Peyer's patch (tissue), 4 donors: ENCODE measurements at regions not wholly inside any gene's neighbourhood (a gene's known extent, or its start where the extent isn't known, plus 50 kb on each side); places are given as distances from the start of the nearest gene placed in this dataset.
"Not testable (repeated sequence)": the region's sequence is repeated elsewhere in the genome, so short reads cannot be mapped to it uniquely, and the experiment has no call there.

Experiments used
- DNase-seq, 3 donors: peaks; one replicate each; pipeline ENCODE4 v3.0.0-alpha.2; 2017 to 2019
- H3K27ac ChIP-seq, 4 donors: fragments of 200-600 bp; sonication (generic); one replicate each; pipeline ENCODE4 v1.5.1; 2016 to 2019
- H3K27me3 ChIP-seq, 2 donors: fragments of 200-600 bp; sonication (generic); one replicate each; pipeline ENCODE4 v1.5.1; 2019
- H3K36me3 ChIP-seq, 3 donors: fragments of 200-600 bp; sonication (generic); one replicate each; pipeline ENCODE4 v1.5.1; 2016 to 2019
- H3K4me1 ChIP-seq, 4 donors: fragments of 200-600 bp; sonication (generic); one replicate each; pipeline ENCODE4 v1.5.1; 2016 to 2019
- H3K4me3 ChIP-seq, 4 donors: fragments of 200-600 bp; sonication (generic); 1 replicate in 3 of 4; 2 replicates in 1 of 4; pipeline ENCODE4 v1.5.1; 2016 to 2019; ENCODE audit warnings: mild to moderate bottlenecking in 1 of 4
- H3K9me3 ChIP-seq, 4 donors: fragments of 200-600 bp; sonication (generic); one replicate each; pipeline ENCODE4 v1.5.1; 2016 to 2019; ENCODE audit warnings: mild to moderate bottlenecking in 1 of 4
- CTCF ChIP-seq, 6 experiments: fragments of 450-650 bp in 4 of 6; fragments of 200-600 bp in 2 of 6; sonication (generic) in 1 of 6; IDR thresholded peaks; one replicate each; pipeline ENCODE4 v1.5.1; 2017 to 2019; ENCODE audit warnings: antibody characterized with exemption in 6 of 6, mild to moderate bottlenecking in 3 of 6, moderate library complexity in 1 of 6
- POLR2A ChIP-seq, 2 donors: fragments of 450-650 bp; IDR thresholded peaks; one replicate each; pipeline ENCODE4 v1.5.1; 2017; ENCODE audit warnings: antibody characterized with exemption in 2 of 2, mild to moderate bottlenecking in 2 of 2, moderate library complexity in 2 of 2

- Histone ChIP-seq H3K36me3 (no peaks in the 10 kb centered on the region), H3K27ac (no peak overlapping the region), H3K4me1 (no peaks in the 10 kb centered on the region), H3K9me3 (no peaks in the 10 kb centered on the region), H3K27me3 (no peaks in the 10 kb centered on the region), H3K4me3 (no peak overlapping the region)
- no peak for DNase-seq
- no peak for TF ChIP-seq POLR2A (IDR thresholded peaks at IDR 0.05)
Observed at GRCh38 chr3:73254062-73254461, 192.6 kb downstream of the EBLN2 start.

DNA sequence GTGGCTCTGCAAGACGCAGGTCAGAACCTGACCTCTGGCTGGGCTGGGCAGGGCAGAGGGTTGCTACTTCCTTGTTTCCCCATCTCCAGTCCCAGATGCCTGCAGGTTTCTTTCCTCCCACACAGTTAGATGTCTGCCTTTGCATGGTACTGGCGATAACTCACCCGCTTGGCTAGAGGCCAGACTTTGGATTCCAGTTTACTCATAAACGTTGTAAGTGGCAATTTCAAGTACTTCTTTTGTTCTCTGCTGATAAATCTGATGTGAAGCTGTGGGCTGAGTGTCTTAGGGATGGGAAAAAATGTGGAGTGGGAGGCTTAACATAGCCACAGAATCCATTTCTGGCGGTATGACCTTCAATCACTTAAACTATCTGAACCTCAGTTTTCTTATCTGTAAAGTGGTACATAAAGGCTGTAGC lies 194.2 kb downstream of the EBLN2 start:
- DNase-seq: peak in 1 of 3 donors; percentile 53
- no peaks in the 10 kb centered on the region for H3K27me3 ChIP-seq
- no peaks in the 10 kb centered on the region for H3K9me3 ChIP-seq
- TF ChIP-seq POLR2A (IDR thresholded peaks at IDR 0.05): no peak
- TF ChIP-seq CTCF (IDR thresholded peaks at IDR 0.05): no peak
- no peak overlapping the region for H3K4me3 ChIP-seq
- H3K36me3 ChIP-seq: no peaks in the 10 kb centered on the region
- H3K4me1 ChIP-seq: no peaks in the 10 kb centered on the region
- no peak overlapping the region for H3K27ac ChIP-seq

GRCh38 chr3:73257186-73257585 lies 195.7 kb downstream of the EBLN2 start:
- no peak for DNase-seq
- no peak for TF ChIP-seq POLR2A (IDR thresholded peaks at IDR 0.05)
- no peak for TF ChIP-seq CTCF (IDR thresholded peaks at IDR 0.05)

GRCh38 chr3:73258057-73258456 lies 196.6 kb downstream of the EBLN2 start:
- H3K4me1 ChIP-seq: no peaks in the 10 kb centered on the region
- no peaks in the 10 kb centered on the region for H3K36me3 ChIP-seq
- H3K4me3 ChIP-seq: no peak overlapping the region
- H3K9me3 ChIP-seq: no peaks in the 10 kb centered on the region
- H3K27me3 ChIP-seq: no peaks in the 10 kb centered on the region
- no peak overlapping the region for H3K27ac ChIP-seq
- no peak for DNase-seq
- TF ChIP-seq CTCF (IDR thresholded peaks at IDR 0.05) (no peak), POLR2A (IDR thresholded peaks at IDR 0.05) (no peak)

More at GRCh38 chr3:73257186-73257585, 195.7 kb downstream of the EBLN2 start:
- Histone ChIP-seq H3K27me3 (no peaks in the 10 kb centered on the region), H3K36me3 (no peaks in the 10 kb centered on the region), H3K4me1 (no peaks in the 10 kb centered on the region), H3K4me3 (no peak overlapping the region), H3K27ac (no peak overlapping the region), H3K9me3 (no peaks in the 10 kb centered on the region)

DNA sequence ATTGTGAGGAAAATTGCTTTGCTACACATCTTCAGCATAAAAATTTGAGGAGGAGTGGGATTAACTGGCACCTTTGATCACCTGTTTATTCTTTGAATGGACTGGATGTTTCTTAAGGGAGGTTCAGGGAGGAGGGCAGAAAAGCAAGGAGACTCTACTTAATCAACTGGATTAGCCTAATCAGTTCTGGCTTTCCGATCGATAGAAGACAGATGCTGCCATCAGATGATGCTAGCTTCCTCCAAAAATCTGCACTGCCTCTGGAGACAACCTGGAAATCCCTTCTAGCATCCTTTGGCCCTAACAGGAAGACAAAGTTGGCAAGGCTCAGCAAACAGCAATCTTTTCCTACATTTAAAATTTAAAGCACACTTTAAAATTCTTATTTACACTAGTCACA lies 197.8 kb downstream of the EBLN2 start:
- H3K4me3 ChIP-seq: no peak overlapping the region
- DNase-seq: no peak
- no peaks in the 10 kb centered on the region for H3K4me1 ChIP-seq
- H3K27me3 ChIP-seq: no peaks in the 10 kb centered on the region
- no peak for TF ChIP-seq CTCF (IDR thresholded peaks at IDR 0.05)
- no peak for TF ChIP-seq POLR2A (IDR thresholded peaks at IDR 0.05)
- no peaks in the 10 kb centered on the region for H3K36me3 ChIP-seq
- H3K27ac ChIP-seq: no peak overlapping the region
- no peaks in the 10 kb centered on the region for H3K9me3 ChIP-seq

DNA sequence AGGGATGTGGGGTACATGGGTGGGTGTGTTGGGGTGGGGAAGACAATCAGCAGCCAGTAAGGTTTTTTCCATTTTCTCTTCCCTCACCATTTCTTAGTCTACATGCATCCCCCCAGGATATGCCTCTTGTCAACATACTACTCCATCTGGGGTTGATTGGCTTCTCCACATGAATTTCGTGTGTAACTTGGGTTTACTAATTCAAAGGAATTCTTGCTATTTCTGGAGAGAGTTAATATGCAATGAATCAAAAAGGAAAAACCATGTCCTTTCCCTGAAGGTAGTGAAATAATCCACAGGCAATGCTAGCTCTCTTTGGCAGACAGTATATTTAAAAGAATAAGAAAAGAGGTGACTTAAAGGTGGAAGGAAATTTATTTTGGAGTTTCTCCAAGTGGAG lies 198.4 kb downstream of the EBLN2 start:
- no peak overlapping the region for H3K27ac ChIP-seq
- no peaks in the 10 kb centered on the region for H3K9me3 ChIP-seq
- H3K27me3 ChIP-seq: no peaks in the 10 kb centered on the region
- no peaks in the 10 kb centered on the region for H3K36me3 ChIP-seq
- no peaks in the 10 kb centered on the region for H3K4me1 ChIP-seq
- TF ChIP-seq CTCF (IDR thresholded peaks at IDR 0.05) (no peak), POLR2A (IDR thresholded peaks at IDR 0.05) (no peak)
- DNase-seq: no peak
- no peak overlapping the region for H3K4me3 ChIP-seq

- not testable (repeated sequence) for H3K27ac ChIP-seq, H3K4me1 ChIP-seq, H3K4me3 ChIP-seq, DNase-seq, H3K9me3 ChIP-seq, H3K27me3 ChIP-seq, H3K36me3 ChIP-seq
Observed at GRCh38 chr3:73266558-73266957, 205.1 kb downstream of the EBLN2 start.

DNA sequence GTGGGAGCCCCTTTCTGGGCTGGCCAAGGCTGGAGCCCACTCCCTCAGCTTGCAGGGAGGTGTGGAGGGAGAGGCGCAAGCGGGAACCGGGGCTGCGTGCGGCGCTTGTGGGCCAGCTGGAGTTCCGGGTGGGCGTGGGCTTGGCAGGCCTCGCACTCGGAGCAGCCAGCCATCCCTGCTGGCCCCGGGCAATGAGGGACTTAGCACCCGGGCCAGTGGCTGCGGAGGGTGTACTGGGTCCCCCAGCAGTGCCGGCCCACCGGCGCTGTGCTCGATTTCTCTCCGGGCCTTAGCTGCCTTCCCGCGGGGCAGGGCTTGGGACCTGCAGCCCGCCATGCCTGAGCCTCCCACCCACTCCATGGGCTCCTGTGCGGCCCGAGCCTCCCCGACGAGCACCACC lies 207.7 kb downstream of the EBLN2 start:
- DNase-seq, H3K4me1 ChIP-seq, H3K9me3 ChIP-seq, H3K27me3 ChIP-seq, H3K4me3 ChIP-seq, H3K36me3 ChIP-seq, H3K27ac ChIP-seq: not testable (repeated sequence)
